ENCODE measurements at regions not wholly inside any gene's neighbourhood (a gene's known extent, or its start where the extent isn't known, plus 50 kb on each side); places are given as distances from the start of the nearest gene placed in this dataset.
"Not testable (repeated sequence)": the region's sequence is repeated elsewhere in the genome, so short reads cannot be mapped to it uniquely, and the experiment has no call there.

- peaks cover 15% of the 10 kb centered on the region for H3K27me3 Mint-ChIP-seq
- not testable (repeated sequence) for H3K36me3 Mint-ChIP-seq, H3K27ac Mint-ChIP-seq, H3K9me3 Mint-ChIP-seq, H3K4me3 Mint-ChIP-seq, DNase-seq, H3K4me1 Mint-ChIP-seq
Measured at GRCh38 chr14:51366866-51367599, 127.0 kb downstream of the TMX1 start.

GRCh38 chr14:51367600-51367931 is 127.5 kb downstream of the TMX1 start:
- no peak overlapping the region for H3K4me3 Mint-ChIP-seq
- H3K36me3 Mint-ChIP-seq, result no peaks in the 10 kb centered on the region
- no peak for DNase-seq
- H3K27ac Mint-ChIP-seq, result no peak overlapping the region
- peaks cover 15% of the 10 kb centered on the region for H3K27me3 Mint-ChIP-seq
- no peaks in the 10 kb centered on the region for H3K9me3 Mint-ChIP-seq
- no peaks in the 10 kb centered on the region for H3K4me1 Mint-ChIP-seq

GRCh38 chr14:51368721-51369163 is 128.7 kb downstream of the TMX1 start:
- no peaks in the 10 kb centered on the region for H3K9me3 Mint-ChIP-seq
- no peaks in the 10 kb centered on the region for H3K4me1 Mint-ChIP-seq
- no peak overlapping the region for H3K4me3 Mint-ChIP-seq
- H3K27ac Mint-ChIP-seq, result no peak overlapping the region
- DNase-seq, result no peak
- no peaks in the 10 kb centered on the region for H3K36me3 Mint-ChIP-seq
- peaks cover 15% of the 10 kb centered on the region for H3K27me3 Mint-ChIP-seq

GRCh38 chr14:51369814-51370213 is 129.8 kb downstream of the TMX1 start:
- no peak overlapping the region for H3K4me3 Mint-ChIP-seq

DNA sequence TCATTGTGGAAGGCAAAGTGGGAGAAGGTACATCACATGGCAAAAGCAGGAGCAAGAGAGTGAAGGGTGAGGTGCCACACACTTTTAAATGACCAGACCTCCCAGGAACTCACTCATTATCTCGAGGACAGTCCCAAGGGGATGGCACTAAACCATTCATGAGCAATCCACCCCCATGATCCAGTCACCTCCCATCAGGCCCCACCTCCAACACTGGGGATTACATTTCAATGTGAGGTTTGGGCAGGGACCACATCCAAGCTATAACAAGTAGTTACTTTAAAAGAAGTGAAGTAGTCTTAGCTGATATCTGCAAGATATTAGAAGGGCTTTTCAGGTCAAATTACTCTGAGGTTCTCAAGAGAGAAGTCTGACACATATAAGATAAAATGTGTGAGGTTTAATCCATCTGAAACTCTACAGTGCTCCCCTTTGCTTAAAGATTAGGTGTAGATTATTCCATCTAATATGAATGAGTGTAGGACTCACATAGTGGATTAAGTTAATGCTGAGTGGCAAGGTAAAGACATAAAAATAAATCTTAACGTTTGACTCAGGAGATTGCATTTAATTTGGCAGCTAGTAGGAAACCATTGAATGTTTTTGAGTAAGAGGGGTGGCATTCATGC is 130.8 kb downstream of the TMX1 start:
- no peaks in the 10 kb centered on the region for H3K9me3 Mint-ChIP-seq
- no peaks in the 10 kb centered on the region for H3K36me3 Mint-ChIP-seq
- H3K4me3 Mint-ChIP-seq, result no peak overlapping the region
- H3K27ac Mint-ChIP-seq, result no peak overlapping the region
- H3K27me3 Mint-ChIP-seq, result peaks cover 15% of the 10 kb centered on the region
- H3K4me1 Mint-ChIP-seq, result no peaks in the 10 kb centered on the region
- no peak for DNase-seq

More at GRCh38 chr14:51369814-51370213, 129.8 kb downstream of the TMX1 start:
- H3K36me3 Mint-ChIP-seq, result no peaks in the 10 kb centered on the region
- H3K9me3 Mint-ChIP-seq, result no peaks in the 10 kb centered on the region
- peaks cover 15% of the 10 kb centered on the region for H3K27me3 Mint-ChIP-seq
- H3K4me1 Mint-ChIP-seq, result no peaks in the 10 kb centered on the region
- no peak overlapping the region for H3K27ac Mint-ChIP-seq
- no peak for DNase-seq

- H3K27ac Mint-ChIP-seq, H3K27me3 Mint-ChIP-seq, H3K4me3 Mint-ChIP-seq, DNase-seq, H3K36me3 Mint-ChIP-seq, H3K4me1 Mint-ChIP-seq, H3K9me3 Mint-ChIP-seq: not testable (repeated sequence)
Measured at GRCh38 chr14:51377186-51377585, 137.1 kb downstream of the TMX1 start.

GRCh38 chr14:51382506-51382905 is 142.5 kb downstream of the TMX1 start:
- peaks cover 4% of the 10 kb centered on the region for H3K27me3 Mint-ChIP-seq
- no peaks in the 10 kb centered on the region for H3K9me3 Mint-ChIP-seq
- H3K36me3 Mint-ChIP-seq, result no peaks in the 10 kb centered on the region
- H3K4me3 Mint-ChIP-seq, result no peak overlapping the region
- DNase-seq, result no peak
- no peaks in the 10 kb centered on the region for H3K4me1 Mint-ChIP-seq
- H3K27ac Mint-ChIP-seq, result no peak overlapping the region

DNA sequence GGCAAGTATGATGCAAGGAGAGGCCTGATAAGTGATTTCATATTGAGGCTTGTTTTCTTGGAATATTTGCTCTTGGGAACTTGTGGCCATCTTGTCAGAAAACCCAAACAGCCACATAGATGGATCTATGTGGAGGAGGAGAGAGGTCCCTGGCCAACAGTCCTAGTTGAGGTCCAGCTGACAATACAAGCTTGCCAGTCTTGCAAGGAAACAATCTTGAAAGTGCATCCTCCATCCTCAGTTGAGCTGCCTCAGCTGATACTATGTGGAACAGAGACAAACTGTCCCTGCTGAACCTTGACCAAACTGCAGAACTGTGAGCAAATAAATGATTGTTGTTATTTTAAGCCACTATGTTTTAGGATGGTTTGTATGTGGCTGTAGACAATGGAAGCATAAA is 146.4 kb downstream of the TMX1 start:
- Mint-ChIP-seq H3K36me3 (no peaks in the 10 kb centered on the region), H3K9me3 (no peaks in the 10 kb centered on the region), H3K4me3 (no peak overlapping the region), H3K27me3 (peaks cover 4% of the 10 kb centered on the region), H3K4me1 (no peaks in the 10 kb centered on the region), H3K27ac (no peak overlapping the region)
- DNase-seq, result no peak

DNA sequence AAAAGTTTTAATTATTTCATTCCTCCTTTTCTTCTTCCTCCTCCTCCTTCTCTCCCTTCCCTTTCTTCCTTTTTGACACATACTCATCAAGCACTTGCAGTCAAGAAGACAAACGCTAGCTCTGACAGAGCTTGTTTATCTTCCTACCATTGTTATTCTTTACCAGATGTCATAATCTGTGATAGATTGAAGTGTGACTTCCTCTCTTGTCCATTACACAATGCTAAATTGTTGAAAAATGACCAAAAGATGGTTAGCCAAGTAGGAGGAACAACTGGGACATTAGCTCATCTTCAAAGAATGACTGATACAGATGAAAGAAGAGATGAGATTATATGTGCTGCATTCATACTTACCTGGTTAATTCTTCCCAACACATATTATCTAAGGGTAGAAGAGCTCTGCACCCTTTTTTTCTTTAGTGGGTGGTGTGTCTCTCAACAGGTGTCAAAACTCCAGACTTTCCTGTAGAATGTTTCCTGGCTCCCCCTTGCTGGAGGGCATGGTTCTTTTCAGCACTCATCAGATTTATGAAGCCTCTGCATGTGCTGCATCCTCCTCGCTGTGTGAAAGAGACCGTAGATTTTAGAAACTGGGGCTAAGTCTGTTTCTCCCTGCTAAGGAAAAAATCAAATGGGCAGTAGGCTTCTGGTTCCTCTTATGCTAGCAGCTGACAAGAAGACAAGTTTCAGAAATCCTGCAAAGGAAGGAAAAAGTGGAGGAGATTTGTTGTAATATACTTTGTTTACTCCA is 147.1 kb downstream of the TMX1 start:
- no peak overlapping the region for H3K27ac Mint-ChIP-seq
- H3K27me3 Mint-ChIP-seq, result peaks cover 4% of the 10 kb centered on the region
- H3K9me3 Mint-ChIP-seq, result no peaks in the 10 kb centered on the region
- H3K4me3 Mint-ChIP-seq, result no peak overlapping the region
- DNase-seq, result no peak
- no peaks in the 10 kb centered on the region for H3K36me3 Mint-ChIP-seq
- no peaks in the 10 kb centered on the region for H3K4me1 Mint-ChIP-seq

DNA sequence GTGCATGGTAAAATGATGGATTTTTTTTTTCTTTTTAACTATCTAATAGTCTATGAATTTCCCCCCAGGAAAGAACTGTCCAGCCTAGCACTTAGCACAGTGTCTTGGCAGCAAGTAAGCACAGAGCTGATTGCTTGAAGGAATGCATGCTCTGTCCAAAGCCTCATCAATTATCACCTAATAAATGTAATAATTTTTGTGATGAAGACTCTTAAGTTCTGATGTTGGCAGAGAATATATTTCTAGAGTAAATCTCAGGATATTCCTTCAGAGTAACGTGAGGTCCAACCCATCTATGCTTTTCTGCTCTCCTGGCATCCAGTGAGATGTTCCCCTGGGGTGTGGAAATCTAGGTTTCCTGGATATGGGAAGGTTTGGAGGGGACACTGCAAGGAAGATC is 152.4 kb downstream of the TMX1 start:
- H3K36me3 Mint-ChIP-seq, result no peaks in the 10 kb centered on the region
- no peak for DNase-seq
- H3K9me3 Mint-ChIP-seq, result no peaks in the 10 kb centered on the region
- H3K4me3 Mint-ChIP-seq, result no peak overlapping the region
- H3K27ac Mint-ChIP-seq, result no peak overlapping the region
- H3K27me3 Mint-ChIP-seq, result peaks cover 4% of the 10 kb centered on the region
- H3K4me1 Mint-ChIP-seq, result no peaks in the 10 kb centered on the region

DNA sequence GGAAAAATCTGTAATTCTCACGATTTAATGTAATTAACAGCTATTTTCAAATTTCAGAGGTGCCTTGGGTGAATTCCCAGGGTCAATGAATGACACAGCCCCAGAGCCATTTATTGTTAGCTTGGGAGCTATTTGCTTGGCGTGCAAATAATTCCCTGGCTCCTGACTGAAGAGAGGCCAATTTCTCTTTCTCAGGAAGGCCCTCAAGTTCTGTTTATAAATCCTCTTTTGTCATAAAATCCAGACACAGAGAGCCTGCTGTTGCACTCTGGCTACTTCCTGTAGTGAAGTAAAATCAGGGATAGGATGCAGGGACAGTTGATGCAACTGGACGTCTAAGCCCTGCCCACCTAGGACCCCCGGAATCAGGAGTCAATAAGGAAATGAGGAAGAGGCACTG is 154.3 kb downstream of the TMX1 start:
- H3K4me3 Mint-ChIP-seq, result no peak overlapping the region
- no peaks in the 10 kb centered on the region for H3K4me1 Mint-ChIP-seq
- H3K27me3 Mint-ChIP-seq, result peaks cover 8% of the 10 kb centered on the region

DNA sequence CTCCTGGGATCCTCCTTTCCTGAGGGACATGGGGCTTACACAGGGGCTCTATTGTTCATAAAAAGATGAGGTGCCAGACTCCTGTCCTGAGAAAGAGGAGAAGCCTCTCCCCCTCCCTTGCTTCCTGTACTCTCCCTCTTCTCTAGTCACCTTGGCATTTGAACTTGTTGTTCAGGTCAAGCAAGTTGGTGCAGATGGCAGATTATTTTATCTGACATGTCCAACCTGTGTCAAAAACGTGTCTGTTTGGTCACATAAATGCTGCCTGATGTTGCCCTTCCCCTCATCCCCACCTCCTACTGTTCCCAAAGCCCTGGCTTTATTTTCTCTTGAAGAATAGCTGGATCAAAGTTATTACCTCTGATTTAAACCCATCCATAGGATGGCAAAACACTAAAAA is 154.8 kb downstream of the TMX1 start:
- H3K27ac Mint-ChIP-seq, result no peak overlapping the region
- no peaks in the 10 kb centered on the region for H3K36me3 Mint-ChIP-seq

More for the DNA sequence above, 154.3 kb downstream of the TMX1 start:
- Mint-ChIP-seq H3K27ac (no peak overlapping the region), H3K36me3 (no peaks in the 10 kb centered on the region), H3K9me3 (no peaks in the 10 kb centered on the region)
- no peak for DNase-seq

GRCh38 chr14:51395361-51395849 is 155.4 kb downstream of the TMX1 start:
- Mint-ChIP-seq H3K36me3 (no peaks in the 10 kb centered on the region), H3K4me3 (no peak overlapping the region), H3K4me1 (no peaks in the 10 kb centered on the region), H3K9me3 (no peaks in the 10 kb centered on the region), H3K27ac (no peak overlapping the region), H3K27me3 (peaks cover 12% of the 10 kb centered on the region)
- DNase-seq, result no peak

More for the DNA sequence above, 154.8 kb downstream of the TMX1 start:
- no peak for DNase-seq
- H3K4me3 Mint-ChIP-seq, result no peak overlapping the region
- no peaks in the 10 kb centered on the region for H3K4me1 Mint-ChIP-seq
- H3K27me3 Mint-ChIP-seq, result peaks cover 8% of the 10 kb centered on the region
- no peaks in the 10 kb centered on the region for H3K9me3 Mint-ChIP-seq

- DNase-seq, result no peak
- no peaks in the 10 kb centered on the region for H3K4me1 Mint-ChIP-seq
- no peak overlapping the region for H3K4me3 Mint-ChIP-seq
- H3K27me3 Mint-ChIP-seq, result peaks cover 12% of the 10 kb centered on the region
- H3K27ac Mint-ChIP-seq, result no peak overlapping the region
- no peaks in the 10 kb centered on the region for H3K9me3 Mint-ChIP-seq
- no peaks in the 10 kb centered on the region for H3K36me3 Mint-ChIP-seq
Measured at GRCh38 chr14:51396222-51396815, 156.3 kb downstream of the TMX1 start.

DNA sequence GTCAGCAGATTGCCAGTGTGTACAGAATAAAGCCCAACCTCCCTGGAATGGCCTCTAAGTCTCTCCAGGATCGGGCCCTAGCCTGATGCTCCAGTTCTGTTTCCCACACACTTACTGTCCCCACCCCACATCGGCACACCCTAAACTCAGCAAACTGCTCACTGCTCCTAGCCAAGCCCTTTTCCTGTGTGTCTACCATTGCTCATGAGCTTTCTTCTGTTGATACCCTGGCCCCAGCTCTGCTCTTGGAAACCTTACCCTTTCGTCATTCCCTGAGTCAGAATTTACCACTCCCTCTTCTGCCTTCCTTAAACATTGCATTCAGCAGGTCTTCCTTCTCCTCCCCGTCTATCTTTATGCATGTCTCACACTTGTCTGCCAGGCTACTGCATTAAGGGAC is 158.9 kb downstream of the TMX1 start:
- H3K4me3 Mint-ChIP-seq, result no peak overlapping the region
- H3K27ac Mint-ChIP-seq, result no peak overlapping the region
- H3K9me3 Mint-ChIP-seq, result no peaks in the 10 kb centered on the region
- no peaks in the 10 kb centered on the region for H3K4me1 Mint-ChIP-seq
- H3K36me3 Mint-ChIP-seq, result no peaks in the 10 kb centered on the region
- no peak for DNase-seq
- H3K27me3 Mint-ChIP-seq, result peaks cover 17% of the 10 kb centered on the region
